Neural cell (in vitro differentiated cells): ENCODE measurements at regions not wholly inside any gene's neighbourhood (a gene's known extent, or its start where the extent isn't known, plus 50 kb on each side); places are given as distances from the start of the nearest gene placed in this dataset.

Experiments used
- EP300 ChIP-seq: fragments of 450-650 bp; conservative IDR thresholded peaks from 2 replicates; pipeline ENCODE4 v1.6.1; 2014; ENCODE audit warnings: antibody characterized with exemption, mild to moderate bottlenecking, moderate library complexity; ENCODE audit not compliant: poor library complexity, severe bottlenecking
- EZH2 ChIP-seq: fragments of 200-600, 300-800 bp; shearing (Covaris generic), sonication (generic); IDR thresholded peaks from 2 replicates; pipeline ENCODE4 v1.6.1; 2014; ENCODE audit warnings: antibody characterized with exemption, low read length, borderline replicate concordance, mild to moderate bottlenecking; ENCODE audit not compliant: insufficient read depth, poor library complexity, severe bottlenecking
- MXI1 ChIP-seq: fragments of 450-650 bp; conservative IDR thresholded peaks from 2 replicates; pipeline ENCODE4 v1.6.1; 2014; ENCODE audit warnings: antibody characterized with exemption, mild to moderate bottlenecking; ENCODE audit not compliant: poor library complexity, severe bottlenecking
- RAD21 ChIP-seq: fragments of 450-650 bp; conservative IDR thresholded peaks from 2 replicates; pipeline ENCODE4 v1.6.1; 2014; ENCODE audit warnings: antibody characterized with exemption, mild to moderate bottlenecking, moderate library complexity
- TAF1 ChIP-seq: IDR thresholded peaks from 2 replicates; pipeline ENCODE4 v1.6.1; 2012; ENCODE audit warnings: low read depth
- TF ChIP-seq, protein P1 (sequence below): fragments of 450-650 bp; IDR thresholded peaks from 2 replicates; pipeline ENCODE4 v1.5.1; 2014; ENCODE audit warnings: antibody characterized with exemption, mild to moderate bottlenecking, moderate library complexity; ENCODE audit not compliant: poor library complexity, severe bottlenecking

DNA sequence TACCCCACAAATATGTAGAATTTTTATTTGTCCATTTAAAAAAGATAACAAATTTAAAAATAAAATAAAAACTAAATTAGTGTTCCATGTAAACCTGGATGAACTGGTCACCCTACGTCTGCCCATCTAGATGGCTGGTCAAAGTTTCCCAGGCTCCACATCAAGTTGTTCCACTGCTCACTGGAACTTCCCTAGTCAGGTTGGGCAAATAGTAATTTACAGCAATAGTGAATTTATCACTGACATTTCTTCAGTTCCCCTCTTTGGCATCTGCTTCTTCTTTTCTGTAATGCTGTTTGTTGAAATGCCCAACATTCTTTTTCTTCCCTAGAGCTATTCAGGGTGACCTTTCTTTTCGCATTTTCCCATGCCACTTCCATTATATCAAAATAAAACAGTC, 272.7 kb upstream of the BTG1 start:
- TF ChIP-seq, protein P1, sequence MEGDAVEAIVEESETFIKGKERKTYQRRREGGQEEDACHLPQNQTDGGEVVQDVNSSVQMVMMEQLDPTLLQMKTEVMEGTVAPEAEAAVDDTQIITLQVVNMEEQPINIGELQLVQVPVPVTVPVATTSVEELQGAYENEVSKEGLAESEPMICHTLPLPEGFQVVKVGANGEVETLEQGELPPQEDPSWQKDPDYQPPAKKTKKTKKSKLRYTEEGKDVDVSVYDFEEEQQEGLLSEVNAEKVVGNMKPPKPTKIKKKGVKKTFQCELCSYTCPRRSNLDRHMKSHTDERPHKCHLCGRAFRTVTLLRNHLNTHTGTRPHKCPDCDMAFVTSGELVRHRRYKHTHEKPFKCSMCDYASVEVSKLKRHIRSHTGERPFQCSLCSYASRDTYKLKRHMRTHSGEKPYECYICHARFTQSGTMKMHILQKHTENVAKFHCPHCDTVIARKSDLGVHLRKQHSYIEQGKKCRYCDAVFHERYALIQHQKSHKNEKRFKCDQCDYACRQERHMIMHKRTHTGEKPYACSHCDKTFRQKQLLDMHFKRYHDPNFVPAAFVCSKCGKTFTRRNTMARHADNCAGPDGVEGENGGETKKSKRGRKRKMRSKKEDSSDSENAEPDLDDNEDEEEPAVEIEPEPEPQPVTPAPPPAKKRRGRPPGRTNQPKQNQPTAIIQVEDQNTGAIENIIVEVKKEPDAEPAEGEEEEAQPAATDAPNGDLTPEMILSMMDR, result no peak
- TF ChIP-seq EP300, result no peak
- TF ChIP-seq TAF1, result no peak
- TF ChIP-seq EZH2, result no peak
- TF ChIP-seq RAD21, result no peak
- TF ChIP-seq MXI1, result no peak
